C4-2B (cell line): ENCODE measurements at regions not wholly inside any gene's neighbourhood (a gene's known extent, or its start where the extent isn't known, plus 50 kb on each side); places are given as distances from the start of the nearest gene placed in this dataset.

Experiments used
- H3K27ac ChIP-seq: fragments of 450-650 bp; 2 replicates; pipeline ENCODE4 v1.5.1; 2017
- CTCF ChIP-seq: fragments of 450-650 bp; conservative IDR thresholded peaks from 2 replicates; pipeline ENCODE4 v1.5.1; 2017; ENCODE audit warnings: mild to moderate bottlenecking
- ZFX ChIP-seq: fragments of 450-650 bp; IDR thresholded peaks from 2 replicates; pipeline ENCODE4 v1.6.1; 2017

DNA sequence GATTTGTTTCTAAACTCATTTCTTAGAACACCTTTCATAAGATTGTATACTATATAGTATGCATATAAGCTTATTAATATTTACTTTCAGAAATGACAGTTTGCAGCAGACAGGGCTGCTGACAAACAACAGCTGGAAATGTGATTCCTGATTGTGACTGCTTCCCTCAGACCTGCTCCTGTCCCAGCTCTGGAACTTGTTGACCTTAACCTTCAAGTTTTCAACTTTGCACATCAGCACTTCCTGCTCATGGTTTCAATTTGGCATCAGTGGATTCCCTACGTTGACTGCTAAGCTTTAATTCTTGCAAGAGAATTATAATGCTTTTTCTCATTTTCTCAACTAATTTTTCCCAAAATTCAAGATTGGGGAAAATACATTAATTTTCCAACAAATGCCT lies 459.2 kb upstream of the ACVR2A start:
- H3K27ac ChIP-seq, result no peak overlapping the region
- TF ChIP-seq CTCF, result no peak
- TF ChIP-seq ZFX, result no peak

- H3K27ac ChIP-seq, result no peak overlapping the region
- no peak for TF ChIP-seq CTCF
- TF ChIP-seq ZFX, result no peak
Observed at GRCh38 chr2:147384659-147385058, 460.2 kb upstream of the ACVR2A start.

- no peak for TF ChIP-seq CTCF
- TF ChIP-seq ZFX, result no peak
- H3K27ac ChIP-seq, result no peak overlapping the region
Observed at GRCh38 chr2:147382322-147382948, 462.4 kb upstream of the ACVR2A start.

DNA sequence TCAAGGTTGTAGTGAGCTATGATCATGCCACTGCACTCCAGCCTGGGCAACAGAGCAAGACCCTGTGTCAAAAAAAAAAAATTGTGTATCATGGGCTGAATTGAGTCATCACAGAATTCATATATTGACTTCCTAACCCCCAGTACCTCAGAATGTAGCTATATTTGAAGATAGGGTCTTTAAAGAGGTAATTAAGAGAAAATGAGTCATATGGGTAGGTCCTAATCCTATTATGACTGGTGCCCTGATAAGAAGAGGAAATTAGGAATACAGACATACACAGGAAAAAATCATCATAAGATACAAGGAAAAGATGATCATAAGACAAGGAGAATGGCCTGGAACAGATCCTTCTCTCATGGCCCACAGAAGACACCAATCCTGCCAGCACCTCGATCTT lies 466.4 kb upstream of the ACVR2A start:
- H3K27ac ChIP-seq, result no peak overlapping the region
- TF ChIP-seq CTCF (no peak), ZFX (no peak)

DNA sequence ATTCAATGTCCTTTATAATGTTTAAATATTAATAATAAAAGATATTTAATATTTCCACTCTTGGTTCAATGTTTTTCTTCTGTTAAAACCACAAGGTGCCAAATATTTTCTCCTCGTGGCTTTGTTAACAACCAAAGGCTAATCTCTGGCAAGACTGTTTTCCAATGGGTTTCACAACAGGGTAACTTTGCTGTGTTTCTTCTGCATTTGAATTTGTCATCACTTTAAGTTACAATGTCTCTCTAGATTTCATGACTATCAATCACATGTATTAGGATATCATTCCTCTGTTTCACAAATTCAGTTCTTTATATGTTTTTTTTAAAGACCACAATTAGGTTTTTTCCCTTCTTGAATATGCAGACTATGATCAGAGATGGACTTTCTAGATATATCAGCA lies 469.8 kb upstream of the ACVR2A start:
- no peak for TF ChIP-seq CTCF
- TF ChIP-seq ZFX, result no peak
- no peak overlapping the region for H3K27ac ChIP-seq

GRCh38 chr2:147374423-147374811 lies 470.4 kb upstream of the ACVR2A start:
- no peak for TF ChIP-seq CTCF
- TF ChIP-seq ZFX, result no peak
- no peak overlapping the region for H3K27ac ChIP-seq

DNA sequence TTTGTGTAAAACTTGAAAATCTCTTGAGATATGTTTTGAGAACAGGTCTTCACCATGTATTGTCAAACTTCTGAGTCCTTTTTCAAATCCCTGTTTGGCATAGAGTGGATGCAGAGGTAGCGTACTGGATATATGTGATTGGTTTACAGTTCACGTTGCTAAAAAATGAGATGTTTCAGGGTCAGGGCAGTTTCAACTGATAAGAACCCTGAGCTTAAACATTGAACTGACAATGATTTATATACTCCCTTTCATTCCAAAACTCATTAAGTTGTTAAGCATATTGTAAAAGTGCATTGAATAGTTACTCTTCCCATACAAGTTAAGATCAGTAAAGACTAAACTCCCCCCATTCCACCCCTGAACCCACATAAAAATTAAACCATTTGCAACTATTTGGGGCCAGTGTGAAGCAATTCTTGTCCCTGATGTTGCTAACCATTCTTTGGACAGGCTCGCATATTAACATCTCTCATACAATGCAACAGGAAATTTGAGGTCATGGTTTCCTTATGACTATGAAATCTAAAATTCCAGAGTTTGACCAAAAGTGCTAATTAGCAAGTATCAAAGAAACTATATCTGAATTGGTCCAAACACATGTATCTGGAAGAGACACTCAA lies 470.9 kb upstream of the ACVR2A start:
- TF ChIP-seq CTCF, result no peak
- no peak for TF ChIP-seq ZFX
- H3K27ac ChIP-seq, result no peak overlapping the region
